OCI-LY7 (cell line): ENCODE measurements at regions not wholly inside any gene's neighbourhood (a gene's known extent, or its start where the extent isn't known, plus 50 kb on each side); places are given as distances from the start of the nearest gene placed in this dataset.

Experiments
- BruUV-seq: library from RNA; stranded (reverse); fragments of 400-500 nt; replicated peaks from 2 replicates; lab custom pipeline; 2021; lab: Mats Ljungman, UMichigan
- CTCF ChIA-PET: fragments of 300-600 bp; sonication (Branson Sonifier 250); formaldehyde crosslinking; loops from one replicate; lab custom pipeline; 2022; ENCODE audit warnings: antibody characterized with exemption; ENCODE audit not compliant: unreplicated experiment; lab: Charles Lee
- POLR2A ChIA-PET: fragments of 300-600 bp; sonication (Branson Sonifier 250); formaldehyde crosslinking; loops from one replicate; lab custom pipeline; 2022; ENCODE audit warnings: antibody characterized with exemption; lab: Charles Lee
- DNase-seq: peaks from one replicate; pipeline ENCODE4 v3.0.0-alpha.2; 2015; ENCODE audit warnings: low spot score
- H2AFZ ChIP-seq: fragments of 200-600 bp; sonication (generic), shearing (Covaris generic); 2 replicates; pipeline ENCODE4 v1.6.1; 2014; ENCODE audit warnings: mild to moderate bottlenecking, antibody characterized with exemption, low read length, moderate library complexity
- H3K27ac ChIP-seq: fragments of 200-600 bp; sonication (generic); 2 replicates; pipeline ENCODE4 v1.5.1; 2014; ENCODE audit warnings: mixed run types, low read depth, mild to moderate bottlenecking, moderate library complexity, low read length, inconsistent platforms; ENCODE audit not compliant: poor library complexity, severe bottlenecking
- H3K36me3 ChIP-seq: fragments of 200-600 bp; sonication (generic); 2 replicates; pipeline ENCODE4 v1.6.1; 2014; ENCODE audit warnings: mild to moderate bottlenecking, antibody characterized with exemption, low read length, moderate library complexity, mixed read lengths; ENCODE audit not compliant: insufficient read depth
- H3K4me1 ChIP-seq: fragments of 200-600 bp; sonication (generic); 2 replicates; pipeline ENCODE4 v1.5.1; 2014; ENCODE audit warnings: mild to moderate bottlenecking, low read length; ENCODE audit not compliant: insufficient read depth, poor library complexity, severe bottlenecking
- H3K4me2 ChIP-seq: fragments of 200-600 bp; sonication (generic); 2 replicates; pipeline ENCODE4 v1.6.1; 2014; ENCODE audit warnings: mild to moderate bottlenecking, low read length
- H3K4me3 ChIP-seq: fragments of 200-600 bp; sonication (generic); 2 replicates; pipeline ENCODE4 v1.5.1; 2014; ENCODE audit warnings: mild to moderate bottlenecking, low read depth, low read length; ENCODE audit not compliant: poor library complexity, severe bottlenecking
- H3K79me2 ChIP-seq: fragments of 200-600 bp; sonication (generic); 2 replicates; pipeline ENCODE4 v1.6.1; 2016; ENCODE audit warnings: low read depth, mild to moderate bottlenecking, low read length, moderate library complexity, mixed read lengths; ENCODE audit not compliant: insufficient read depth
- H3K9me2 ChIP-seq: fragments of 200-600 bp; sonication (generic); 2 replicates; pipeline ENCODE4 v1.6.1; 2016; ENCODE audit warnings: mild to moderate bottlenecking, low read length, mixed read lengths; ENCODE audit not compliant: insufficient read depth
- H3K9me3 ChIP-seq: fragments of 200-600 bp; sonication (generic); 2 replicates; pipeline ENCODE4 v1.6.1; 2014; ENCODE audit warnings: mild to moderate bottlenecking, mixed run types, low read length, mixed read lengths
- H4K20me1 ChIP-seq: fragments of 200-600 bp; sonication (generic); 2 replicates; pipeline ENCODE4 v1.6.1; 2014; ENCODE audit warnings: mild to moderate bottlenecking, antibody characterized with exemption, low read length, moderate library complexity, mixed read lengths; ENCODE audit not compliant: insufficient read depth
- CTCF ChIP-seq: fragments of 200-600 bp; sonication (generic); conservative IDR thresholded peaks from 2 replicates; pipeline ENCODE4 v1.5.1; 2014; ENCODE audit warnings: mild to moderate bottlenecking, antibody characterized with exemption, low read length, moderate library complexity, mixed read lengths
- EZH2phosphoT487 ChIP-seq: fragments of 200-600 bp; sonication (generic); IDR thresholded peaks from 2 replicates; pipeline ENCODE4 v1.6.1; 2018; ENCODE audit warnings: low read depth, borderline replicate concordance, mild to moderate bottlenecking, mixed run types, antibody characterized with exemption, low read length, moderate library complexity, mixed read lengths
- intact Hi-C: fragments of 100-400 bp; cut with micrococcal nuclease; formaldehyde crosslinking; loops from one replicate; pipeline ENCODE4 v1.10.0; 2022; ENCODE audit not compliant: unreplicated experiment

- BruUV-seq: no TSS peak
- no peaks in the 10 kb centered on the region for H3K36me3 ChIP-seq
- CTCF ChIA-PET: no interaction called here
- no peaks in the 10 kb centered on the region for H3K9me2 ChIP-seq
- H3K4me1 ChIP-seq: no peaks in the 10 kb centered on the region
- no peaks in the 10 kb centered on the region for H3K9me3 ChIP-seq
- no peak overlapping the region for H2AFZ ChIP-seq
- no peak for TF ChIP-seq CTCF
- no peak for TF ChIP-seq EZH2phosphoT487
- no peak overlapping the region for H3K4me2 ChIP-seq
- H3K4me3 ChIP-seq: no peak overlapping the region
- H3K27ac ChIP-seq: no peak overlapping the region
- POLR2A ChIA-PET: interaction anchor here (0.6 kb wide), 1 partner anchor 787 kb away, joined by 3 read pairs; no protein-coding TSS in a partner anchor
- no peaks in the 10 kb centered on the region for H4K20me1 ChIP-seq
- no peaks in the 10 kb centered on the region for H3K79me2 ChIP-seq
- no peak for DNase-seq
- intact Hi-C loops: no loop called here
Measured at GRCh38 chr14:53529519-53529918, 376.4 kb upstream of the DDHD1 start.

GRCh38 chr14:53528185-53528671 is 375.1 kb upstream of the DDHD1 start:
- no peaks in the 10 kb centered on the region for H3K9me3 ChIP-seq
- intact Hi-C loops: no loop called here
- no TSS peak for BruUV-seq
- no peak overlapping the region for H3K4me3 ChIP-seq
- H3K4me1 ChIP-seq: no peaks in the 10 kb centered on the region
- no peaks in the 10 kb centered on the region for H4K20me1 ChIP-seq
- H2AFZ ChIP-seq: no peak overlapping the region
- H3K27ac ChIP-seq: no peak overlapping the region
- no peaks in the 10 kb centered on the region for H3K36me3 ChIP-seq
- H3K4me2 ChIP-seq: no peak overlapping the region
- no peaks in the 10 kb centered on the region for H3K9me2 ChIP-seq
- CTCF ChIA-PET: no interaction called here
- no peaks in the 10 kb centered on the region for H3K79me2 ChIP-seq
- DNase-seq: no peak
- POLR2A ChIA-PET: interaction anchor here (0.8 to 1.0 kb wide), 2 partner anchors 18 to 86 kb away, joined by 3 read pairs; no protein-coding TSS in a partner anchor
- TF ChIP-seq CTCF: no peak
- TF ChIP-seq EZH2phosphoT487: no peak

- H4K20me1 ChIP-seq: no peaks in the 10 kb centered on the region
- POLR2A ChIA-PET: no interaction called here
- CTCF ChIA-PET: interaction anchor here (0.7 kb wide), 1 partner anchor 23 kb away, joined by 3 read pairs; no protein-coding TSS in a partner anchor
- H3K36me3 ChIP-seq: no peaks in the 10 kb centered on the region
- intact Hi-C loops: no loop called here
- no peaks in the 10 kb centered on the region for H3K9me3 ChIP-seq
- H3K9me2 ChIP-seq: no peaks in the 10 kb centered on the region
- no peaks in the 10 kb centered on the region for H3K4me1 ChIP-seq
- no TSS peak for BruUV-seq
- no peak for DNase-seq
- no peak overlapping the region for H3K4me3 ChIP-seq
- no peak for TF ChIP-seq CTCF
- no peak for TF ChIP-seq EZH2phosphoT487
- H2AFZ ChIP-seq: no peak overlapping the region
- H3K79me2 ChIP-seq: no peaks in the 10 kb centered on the region
- no peak overlapping the region for H3K4me2 ChIP-seq
- H3K27ac ChIP-seq: no peak overlapping the region
Measured at GRCh38 chr14:53526200-53526599, 373.1 kb upstream of the DDHD1 start.
